ENCODE measurements at regions not wholly inside any gene's neighbourhood (a gene's known extent, or its start where the extent isn't known, plus 50 kb on each side); places are given as distances from the start of the nearest gene placed in this dataset.

- Histone ChIP-seq H3K4me1 (ENCODE audit: insufficient read depth) (peaks cover 10% of the 10 kb centered on the region), H3F3A (replicated peaks; ENCODE audit: low read depth) (0 out of 2 replicates have a peak, but pooled peaks cover 3% of the 10 kb centered on the region), H3K36me3 (ENCODE audit: insufficient read depth) (no peaks in the 10 kb centered on the region), H2AFZ (no peak overlapping the region), H3K79me2 (replicated peaks; ENCODE audit: insufficient read depth) (no peaks in the 10 kb centered on the region), H3K27me3 (ENCODE audit: insufficient read depth) (peaks cover 87% of the 10 kb centered on the region), H3K9me2 (ENCODE audit: insufficient read depth) (no peaks in the 10 kb centered on the region), H3K27ac (ENCODE audit: low read depth) (no peak overlapping the region), H3K4me2 (no peak overlapping the region), H4K20me1 (replicated peaks; ENCODE audit: insufficient read depth) (peaks cover 4% of the 10 kb centered on the region), H3K4me3 (no peak overlapping the region)
- Mint-ChIP-seq H3K4me1 (peaks cover 10% of the 10 kb centered on the region), H3K9me3 (peaks cover 15% of the 10 kb centered on the region; the same call in 2 of the 3 replicates), H3K27me3 (ENCODE audit: insufficient read depth, low read depth, poor library complexity) (peaks cover 69% of the 10 kb centered on the region), H3K27ac (no peak overlapping the region), H3K36me3 (ENCODE audit: low read depth) (no peaks in the 10 kb centered on the region), H3K4me3 (no peak overlapping the region)
- DNase-seq (ENCODE audit: low spot score) (no peak), ATAC-seq (no peak)
- TF ChIP-seq ZNF462 (CRISPR knock-in tag; IDR thresholded peaks at IDR 0.05) (no peak), POLR2AphosphoS5 (IDR thresholded peaks at IDR 0.05; ENCODE audit: low read depth) (no peak), JUNB (IDR thresholded peaks at IDR 0.05; ENCODE audit: unreplicated experiment) (no peak), ZNF331 (CRISPR knock-in tag; IDR thresholded peaks at IDR 0.05; ENCODE audit: low read depth) (no peak), REST (IDR thresholded peaks at IDR 0.05; ENCODE audit: unreplicated experiment) (no peak), ZNF114 (CRISPR knock-in tag; IDR thresholded peaks at IDR 0.05) (no peak), EZH2 (IDR thresholded peaks at IDR 0.05; ENCODE audit: low read depth, unreplicated experiment) (no peak), CTCF (conservative IDR thresholded peaks at IDR 0.05; ENCODE audit: low read depth in 2 of 2) (no peak), NANOG (IDR thresholded peaks at IDR 0.05; ENCODE audit: borderline replicate concordance) (no peak), CREB1 (CRISPR knock-in tag; IDR thresholded peaks at IDR 0.05; ENCODE audit: low read depth) (no peak), STAT1 (IDR thresholded peaks at IDR 0.05; ENCODE audit: unreplicated experiment) (no peak), ETS1 (IDR thresholded peaks at IDR 0.05) (no peak), EZH2phosphoT487 (IDR thresholded peaks at IDR 0.05; ENCODE audit: unreplicated experiment) (no peak)
These were observed 115.9 kb downstream of the INHBB start for GRCh38 chr2:120461546-120462537.
